Endodermal cell (in vitro differentiated cells): ENCODE measurements at regions not wholly inside any gene's neighbourhood (a gene's known extent, or its start where the extent isn't known, plus 50 kb on each side); places are given as distances from the start of the nearest gene placed in this dataset.

ENCODE experiments used
- DNase-seq: peaks from one replicate; pipeline ENCODE4 v3.0.0-alpha.2; 2017
- H3K27ac ChIP-seq: 2 replicates; pipeline ENCODE4 v1.5.1; 2013; ENCODE audit warnings: mild to moderate bottlenecking, low read depth, low read length, moderate library complexity
- H3K27me3 ChIP-seq: 2 replicates; pipeline ENCODE4 v1.6.1; 2013; ENCODE audit warnings: mild to moderate bottlenecking, low read length, moderate library complexity; ENCODE audit not compliant: insufficient read depth, control insufficient read depth, poor library complexity, severe bottlenecking
- H3K36me3 ChIP-seq: 2 replicates; pipeline ENCODE4 v1.7.0; 2013; ENCODE audit warnings: mild to moderate bottlenecking, low read length, moderate library complexity; ENCODE audit not compliant: control insufficient read depth, insufficient read depth
- H3K4me1 ChIP-seq: one replicate; pipeline ENCODE4 v1.7.0; 2013; ENCODE audit warnings: low read length; ENCODE audit not compliant: control insufficient read depth, insufficient read depth
- H3K4me3 ChIP-seq: 2 replicates; pipeline ENCODE4 v1.5.1; 2013; ENCODE audit warnings: mild to moderate bottlenecking, low read length, moderate library complexity
- H3K9ac ChIP-seq: 2 replicates; pipeline ENCODE4 v1.6.1; 2013; ENCODE audit warnings: mild to moderate bottlenecking, low read length, moderate library complexity; ENCODE audit not compliant: poor library complexity, severe bottlenecking; ENCODE audit errors: extremely low read depth
- H3K9me3 ChIP-seq: 2 replicates; pipeline ENCODE4 v1.6.1; 2013; ENCODE audit warnings: mild to moderate bottlenecking, low read length, moderate library complexity; ENCODE audit not compliant: control insufficient read depth
- H3K27ac Mint-ChIP-seq: 2 replicates; pipeline ENCODE4 v1.8.0; 2020; ENCODE audit warnings: mixed read lengths
- H3K27me3 Mint-ChIP-seq: 2 replicates; pipeline ENCODE4 v1.8.0; 2021; ENCODE audit warnings: mild to moderate bottlenecking, mixed read lengths; ENCODE audit not compliant: insufficient read depth
- H3K36me3 Mint-ChIP-seq: 2 replicates; pipeline ENCODE4 v1.8.0; 2020; ENCODE audit warnings: low read depth, mixed read lengths
- H3K4me1 Mint-ChIP-seq: 2 replicates; pipeline ENCODE4 v1.8.0; 2020; ENCODE audit warnings: mixed read lengths
- H3K4me3 Mint-ChIP-seq: 2 replicates; pipeline ENCODE4 v1.8.0; 2020; ENCODE audit warnings: mild to moderate bottlenecking, moderate library complexity, mixed read lengths
- H3K9me3 Mint-ChIP-seq: 2 replicates; pipeline ENCODE4 v1.8.0; 2020; ENCODE audit warnings: mild to moderate bottlenecking, mixed read lengths
- CTCF ChIP-seq: fragments of 200-600 bp; sonication (generic); conservative IDR thresholded peaks from 2 replicates; pipeline ENCODE4 v1.5.0; 2021; ENCODE audit warnings: antibody characterized with exemption, mild to moderate bottlenecking
- whole genome bisulfite sequencing, 2 experiments: methylation state at CpG; one replicate each; pipeline versions ENCODE4 v1.1.5 to v1.1.7; 2013; ENCODE audit warnings: missing lambda C conversion rate in 2 of 2, mixed read lengths in 1 of 2; ENCODE audit not compliant: insufficient coverage in 1 of 2, insufficient read length in 1 of 2; 5-methylcytosine and 5-hydroxymethylcytosine counted together

DNA sequence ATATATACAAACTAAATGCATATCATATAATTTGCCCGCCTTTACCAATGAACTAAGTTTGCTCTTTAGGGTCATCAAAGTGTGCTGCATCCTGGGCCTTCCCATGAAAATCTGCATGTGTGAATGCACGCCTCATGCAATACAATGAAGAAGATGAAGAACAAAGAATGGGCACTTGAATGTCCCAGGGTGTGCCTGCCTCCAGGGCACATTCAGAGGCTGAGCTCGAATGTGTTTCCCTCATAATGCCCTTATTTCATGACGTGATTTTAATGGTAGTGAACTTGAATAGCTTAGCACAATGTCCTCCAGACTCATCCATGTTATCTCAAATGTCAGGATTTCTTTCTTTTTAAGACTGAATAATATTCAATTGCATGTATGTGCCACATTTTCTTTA, 824.9 kb downstream of the TNS3 start:
- H3K27me3 Mint-ChIP-seq, result no peaks in the 10 kb centered on the region
- Histone ChIP-seq H3K9ac (no peak overlapping the region), H3K4me3 (no peak overlapping the region), H3K27ac (no peak overlapping the region), H3K27me3 (no peaks in the 10 kb centered on the region), H3K36me3 (no peaks in the 10 kb centered on the region), H3K9me3 (no peaks in the 10 kb centered on the region), H3K4me1 (no peaks in the 10 kb centered on the region)
- H3K4me3 Mint-ChIP-seq, result no peak overlapping the region
- no peak for DNase-seq
- 56 to 81% methylated on average over 2 to 4 of the region's 4 CpGs for WGBS, 2 experiments
- H3K27ac Mint-ChIP-seq, result no peak overlapping the region
- no peak for TF ChIP-seq CTCF
- no peaks in the 10 kb centered on the region for H3K9me3 Mint-ChIP-seq
- H3K4me1 Mint-ChIP-seq, result peaks cover 10% of the 10 kb centered on the region
- no peaks in the 10 kb centered on the region for H3K36me3 Mint-ChIP-seq

DNA sequence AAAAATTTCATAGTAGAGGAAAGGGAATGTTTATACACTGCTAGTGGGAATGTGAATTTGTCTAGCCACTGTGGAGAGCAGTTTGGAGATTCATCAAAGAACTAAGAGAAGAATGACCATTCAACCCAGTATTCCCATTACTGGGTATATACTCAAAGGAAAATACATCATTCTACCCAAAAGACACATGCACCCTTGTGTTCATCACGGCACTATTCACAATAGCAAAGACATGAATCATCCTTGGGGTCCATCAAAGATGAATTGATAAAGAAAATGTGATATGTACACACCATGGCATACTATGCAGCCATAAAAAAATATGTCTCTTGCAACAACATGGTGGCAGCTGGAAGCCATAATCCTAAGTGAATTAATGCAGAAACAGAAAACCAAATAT, 825.7 kb downstream of the TNS3 start:
- H3K4me3 ChIP-seq, result no peak overlapping the region
- no peak overlapping the region for H3K9ac ChIP-seq
- no peak for TF ChIP-seq CTCF
- H3K36me3 Mint-ChIP-seq, result no peaks in the 10 kb centered on the region
- no peaks in the 10 kb centered on the region for H3K27me3 ChIP-seq
- DNase-seq, result no peak
- H3K4me1 ChIP-seq, result no peaks in the 10 kb centered on the region
- no peaks in the 10 kb centered on the region for H3K36me3 ChIP-seq
- no peaks in the 10 kb centered on the region for H3K9me3 Mint-ChIP-seq
- H3K4me1 Mint-ChIP-seq, result peaks cover 10% of the 10 kb centered on the region
- WGBS, 2 experiments, result 75% methylated on average over 1 of the region's 1 CpG; no CpG with 5 or more reads in 1 of the 2 experiments
- H3K27ac Mint-ChIP-seq, result no peak overlapping the region
- no peaks in the 10 kb centered on the region for H3K27me3 Mint-ChIP-seq
- no peak overlapping the region for H3K27ac ChIP-seq
- no peak overlapping the region for H3K4me3 Mint-ChIP-seq
- no peaks in the 10 kb centered on the region for H3K9me3 ChIP-seq

DNA sequence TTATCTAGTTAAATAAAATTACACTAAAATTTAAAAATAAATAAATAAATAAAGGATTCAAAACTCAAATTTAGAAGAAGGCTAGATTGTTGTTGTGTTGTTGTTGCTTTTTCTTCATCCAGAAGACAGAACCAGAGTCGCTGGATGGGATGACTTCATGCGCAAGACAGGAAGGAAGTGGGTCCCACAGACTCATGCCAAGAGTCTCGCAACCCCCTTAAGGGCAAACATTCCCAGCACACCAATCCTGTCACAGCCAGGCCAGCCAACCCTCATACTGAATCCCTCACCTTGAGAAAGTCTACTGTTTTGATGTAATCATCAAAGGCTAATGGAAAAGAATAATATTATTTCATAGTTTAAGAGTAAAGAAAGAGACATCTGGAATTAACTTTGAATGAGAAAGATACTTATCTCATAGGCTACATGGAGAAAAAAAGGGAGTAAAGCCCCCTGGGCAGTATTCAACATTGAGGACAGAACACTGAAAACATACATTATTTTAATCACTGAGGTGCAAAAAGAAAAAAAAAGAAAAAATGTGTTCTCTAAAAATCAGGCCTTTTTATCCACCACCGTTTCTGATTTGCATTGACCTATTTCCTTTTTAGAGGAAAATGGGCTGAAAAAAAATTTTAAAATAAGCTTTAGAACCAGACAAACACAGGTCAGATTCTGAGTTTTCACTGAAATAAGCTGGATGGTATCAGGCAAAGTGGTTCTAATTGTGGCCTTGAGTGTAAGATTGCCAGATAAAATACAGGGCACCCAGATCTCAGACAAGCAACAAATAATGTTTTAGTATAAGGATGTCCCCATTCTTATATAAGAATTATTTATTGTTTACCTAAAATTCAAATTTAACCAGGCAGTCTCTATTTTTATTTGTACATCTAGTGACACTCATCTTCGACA, 826.5 kb downstream of the TNS3 start:
- Histone ChIP-seq H3K27me3 (no peaks in the 10 kb centered on the region), H3K27ac (no peak overlapping the region), H3K9me3 (no peaks in the 10 kb centered on the region), H3K36me3 (no peaks in the 10 kb centered on the region), H3K9ac (no peak overlapping the region), H3K4me1 (no peaks in the 10 kb centered on the region), H3K4me3 (no peak overlapping the region)
- H3K4me3 Mint-ChIP-seq, result no peak overlapping the region
- H3K36me3 Mint-ChIP-seq, result no peaks in the 10 kb centered on the region
- WGBS, 2 experiments, result 96% methylated on average over 5 of the region's 5 CpGs; no CpG with 5 or more reads in 1 of the 2 experiments
- H3K27ac Mint-ChIP-seq, result no peak overlapping the region
- no peak for TF ChIP-seq CTCF
- no peaks in the 10 kb centered on the region for H3K9me3 Mint-ChIP-seq
- peaks cover 10% of the 10 kb centered on the region for H3K4me1 Mint-ChIP-seq
- no peak for DNase-seq
- no peaks in the 10 kb centered on the region for H3K27me3 Mint-ChIP-seq
